HUDEP-2 (cell line): ENCODE measurements at regions not wholly inside any gene's neighbourhood (a gene's known extent, or its start where the extent isn't known, plus 50 kb on each side); places are given as distances from the start of the nearest gene placed in this dataset.

Source experiments
- DNase-seq, 76 experiments: peaks; one replicate each; lab custom pipeline; 2025; ENCODE audit not compliant: unreplicated experiment in 76 of 76; lab: John Stamatoyannopoulos, UW

GRCh38 chr16:65876624-65877023 is 489.9 kb upstream of the CDH5 start:
- DNase-seq = no peak

DNA sequence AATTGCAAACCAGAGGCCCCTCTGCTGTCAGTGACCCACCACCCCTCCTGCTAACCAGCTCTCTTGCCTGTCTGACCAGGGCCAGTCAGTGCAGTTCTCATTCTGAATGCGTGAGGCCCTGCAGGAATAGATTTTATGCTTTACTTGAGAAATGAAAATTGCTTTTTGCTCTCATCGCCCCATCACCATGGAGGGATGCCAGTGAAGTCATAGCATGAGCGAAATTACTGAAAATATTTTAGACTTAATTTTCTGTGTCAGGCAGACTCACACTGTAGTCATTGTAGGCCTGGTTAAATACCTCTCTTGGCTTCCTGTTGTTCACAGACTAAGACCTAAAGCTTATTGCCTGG is 490.5 kb upstream of the CDH5 start:
- DNase-seq = no peak

DNA sequence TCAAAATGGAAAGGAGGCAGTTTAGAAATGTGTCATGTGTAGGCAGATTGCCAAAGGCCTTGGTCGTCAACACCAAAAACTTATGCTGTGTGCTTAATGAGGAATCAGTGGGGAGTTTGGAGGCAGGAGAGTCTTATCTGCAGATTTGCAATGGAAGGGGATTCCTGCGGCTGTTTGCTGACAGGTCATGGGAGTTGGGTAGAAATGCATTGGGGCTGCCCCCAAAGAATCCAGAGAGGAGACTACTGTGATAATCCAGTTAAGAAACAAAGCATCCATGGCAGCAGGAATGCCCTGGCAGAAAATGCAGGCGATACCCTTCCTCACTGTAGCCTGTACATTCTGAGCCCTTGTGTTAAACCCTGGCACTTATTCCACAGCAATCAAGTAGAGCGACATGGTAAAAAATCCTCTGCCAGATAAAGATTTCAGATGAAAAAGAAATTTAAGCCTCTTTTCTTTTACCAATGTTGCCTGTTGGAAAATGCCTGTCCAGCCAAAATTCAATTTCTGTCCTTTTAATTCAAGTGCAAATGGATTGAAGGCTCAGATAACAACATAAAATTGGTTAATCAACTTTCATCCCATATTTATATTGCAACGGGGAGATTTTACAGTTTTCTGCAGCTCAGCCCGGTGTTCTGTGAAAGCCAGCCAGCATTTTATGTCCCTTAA is 491.0 kb upstream of the CDH5 start:
- peak in 1 of 76 experiments; percentile 5 for DNase-seq

- no peak for DNase-seq
Measured at GRCh38 chr16:65869261-65869660, 497.2 kb upstream of the CDH5 start.

DNA sequence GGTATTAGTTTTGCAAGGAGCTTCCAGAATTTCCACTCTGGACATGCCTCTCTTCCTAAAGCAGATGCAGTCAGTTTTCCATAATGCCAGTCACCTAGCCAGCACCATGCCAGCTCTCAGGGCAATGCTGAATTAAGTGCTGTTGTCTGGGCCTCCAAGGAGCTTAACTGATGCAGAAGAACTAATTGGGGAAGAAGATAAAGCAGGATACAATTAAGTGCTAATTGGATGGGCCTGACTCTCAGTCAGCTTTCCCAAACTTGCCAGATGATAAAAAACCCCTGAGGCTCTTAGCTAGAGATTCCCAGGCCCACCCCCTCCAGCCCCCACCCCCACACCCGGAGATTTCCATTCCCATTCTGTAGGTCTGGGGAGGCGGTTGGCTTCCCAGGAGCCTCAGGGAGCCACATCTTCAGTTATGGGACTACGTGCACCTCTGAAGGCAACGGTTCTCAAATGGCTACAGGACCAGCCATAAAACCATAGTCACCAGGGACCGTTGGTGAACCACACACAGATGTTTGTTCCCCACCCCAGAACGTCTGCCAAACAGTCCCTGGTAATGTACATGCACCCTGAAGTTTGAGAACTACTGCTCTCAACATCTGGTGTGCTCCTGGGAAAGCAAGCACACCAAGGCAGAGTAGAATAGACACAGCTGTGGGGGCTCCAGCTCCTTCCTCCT is 499.1 kb upstream of the CDH5 start:
- no peak for DNase-seq

GRCh38 chr16:65863236-65863635 is 503.3 kb upstream of the CDH5 start:
- DNase-seq = no peak

GRCh38 chr16:65861131-65861731 is 505.3 kb upstream of the CDH5 start:
- DNase-seq = no peak

GRCh38 chr16:65855171-65856145 is 511.0 kb upstream of the CDH5 start:
- DNase-seq = no peak

DNA sequence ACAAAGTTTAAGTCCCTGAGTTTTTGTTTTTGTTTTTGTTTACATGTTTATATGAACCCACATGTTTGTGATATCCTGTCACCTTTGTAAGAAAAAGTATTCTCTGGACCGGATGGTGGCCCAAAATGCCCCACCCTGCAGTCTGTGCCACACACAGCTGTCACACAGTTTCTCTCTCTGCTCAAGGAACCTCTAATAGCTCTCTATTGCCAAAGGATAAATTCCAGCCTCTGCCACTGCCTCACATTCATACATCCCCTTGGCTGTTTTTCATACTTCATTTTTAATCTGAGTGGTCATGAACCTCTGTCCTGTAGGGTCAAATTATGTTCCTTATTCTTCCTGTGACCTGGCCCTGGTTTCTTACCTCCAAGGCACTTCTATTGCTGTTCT is 520.3 kb upstream of the CDH5 start:
- DNase-seq = no peak

GRCh38 chr16:65845466-65846209 is 520.9 kb upstream of the CDH5 start:
- DNase-seq = peak in 1 of 76 experiments; percentile 9

GRCh38 chr16:65843941-65844340 is 522.5 kb upstream of the CDH5 start:
- DNase-seq = no peak

GRCh38 chr16:65842067-65842466 is 524.4 kb upstream of the CDH5 start:
- DNase-seq = no peak

DNA sequence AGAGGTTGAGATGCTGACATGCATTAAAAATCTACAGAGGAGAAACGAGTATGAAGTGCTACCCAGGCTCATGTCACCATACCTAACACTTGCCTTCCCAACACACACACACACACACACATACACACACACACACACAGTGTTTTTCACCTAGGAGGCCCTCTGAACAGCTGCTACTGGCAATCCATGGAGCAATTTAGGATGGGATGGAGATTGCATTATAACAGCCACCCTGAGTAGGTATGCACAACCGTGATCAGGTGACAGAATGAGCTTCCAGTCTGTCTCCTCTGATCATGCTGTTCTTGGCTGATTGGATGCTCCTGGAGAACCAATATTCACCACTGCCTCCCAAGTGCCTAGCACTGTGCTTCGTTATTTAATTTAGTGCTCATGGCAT is 528.5 kb upstream of the CDH5 start:
- DNase-seq = no peak

GRCh38 chr16:65837464-65837863 is 529.0 kb upstream of the CDH5 start:
- DNase-seq = no peak

- no peak for DNase-seq
Measured at GRCh38 chr16:65834688-65835087, 531.8 kb upstream of the CDH5 start.

GRCh38 chr16:65833171-65833871 is 533.2 kb upstream of the CDH5 start:
- DNase-seq = no peak

- peak in 17 of 76 experiments; percentile 2 to 42 (median 11) for DNase-seq
Measured at GRCh38 chr16:65832679-65833078, 533.8 kb upstream of the CDH5 start.

DNA sequence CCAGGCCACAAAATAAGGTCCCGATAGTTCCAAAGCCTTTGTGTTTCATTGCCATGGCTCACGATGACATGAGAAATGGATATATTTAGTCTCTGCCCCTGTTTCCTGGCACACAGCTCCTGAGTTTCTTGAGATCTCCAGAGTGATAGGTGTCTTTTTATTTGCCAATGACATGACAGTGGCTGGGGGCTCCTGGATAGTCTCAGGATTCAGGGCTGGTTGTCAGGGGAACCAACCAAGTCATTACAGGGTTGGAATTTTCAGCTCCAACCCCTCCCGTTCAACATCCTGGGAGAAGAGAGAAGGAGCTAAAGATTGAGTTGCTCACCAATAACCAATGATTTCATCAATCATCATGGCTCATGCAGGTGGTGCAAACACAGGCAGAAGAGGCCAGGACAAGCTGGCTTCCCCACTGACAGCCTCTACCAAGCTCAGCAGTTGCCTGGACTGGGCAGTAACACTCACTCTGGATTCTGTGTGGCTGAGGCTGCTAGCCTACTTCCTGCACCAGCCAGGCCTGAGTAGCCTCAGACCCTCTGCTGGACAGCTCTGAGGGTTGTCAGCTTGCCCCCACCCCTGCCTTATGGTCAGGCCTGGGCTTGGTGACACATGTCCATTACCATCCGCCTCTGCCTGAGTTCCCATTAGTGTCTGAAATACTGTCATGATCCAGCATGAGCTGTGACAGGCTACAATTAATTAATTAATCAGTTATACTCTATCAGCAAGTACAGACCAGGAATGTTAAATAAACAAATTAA is 534.4 kb upstream of the CDH5 start:
- no peak for DNase-seq

DNA sequence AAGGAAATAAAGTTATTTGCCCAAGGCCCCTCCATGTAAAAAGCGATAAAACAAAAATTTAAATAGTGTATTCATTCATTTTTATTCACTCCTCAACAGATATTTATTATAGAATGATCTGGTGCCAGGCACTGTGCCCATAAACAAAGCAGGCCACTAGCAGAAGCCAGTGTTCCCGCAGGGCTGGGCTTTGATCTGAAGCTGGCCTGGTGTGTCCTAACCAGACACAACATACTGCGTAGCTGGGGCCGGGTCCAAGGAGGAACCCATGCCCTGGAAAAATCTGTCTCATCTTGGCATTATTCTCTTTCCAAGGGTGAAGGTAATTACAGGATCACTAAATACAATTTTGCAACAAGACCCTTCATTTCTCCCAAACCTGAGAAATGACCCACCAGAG is 537.4 kb upstream of the CDH5 start:
- DNase-seq = no peak
